GM21423 (cell line): ENCODE measurements at regions not wholly inside any gene's neighbourhood (a gene's known extent, or its start where the extent isn't known, plus 50 kb on each side); places are given as distances from the start of the nearest gene placed in this dataset.
"Not testable (repeated sequence)": the region's sequence is repeated elsewhere in the genome, so short reads cannot be mapped to it uniquely, and the experiment has no call there.

Experiments used
- ATAC-seq: cut with Tn5 transposase; IDR thresholded peaks from one replicate; pipeline ENCODE4 v1.9.1; 2021; ENCODE audit warnings: mild to moderate bottlenecking, moderate library complexity; ENCODE audit not compliant: unreplicated experiment

DNA sequence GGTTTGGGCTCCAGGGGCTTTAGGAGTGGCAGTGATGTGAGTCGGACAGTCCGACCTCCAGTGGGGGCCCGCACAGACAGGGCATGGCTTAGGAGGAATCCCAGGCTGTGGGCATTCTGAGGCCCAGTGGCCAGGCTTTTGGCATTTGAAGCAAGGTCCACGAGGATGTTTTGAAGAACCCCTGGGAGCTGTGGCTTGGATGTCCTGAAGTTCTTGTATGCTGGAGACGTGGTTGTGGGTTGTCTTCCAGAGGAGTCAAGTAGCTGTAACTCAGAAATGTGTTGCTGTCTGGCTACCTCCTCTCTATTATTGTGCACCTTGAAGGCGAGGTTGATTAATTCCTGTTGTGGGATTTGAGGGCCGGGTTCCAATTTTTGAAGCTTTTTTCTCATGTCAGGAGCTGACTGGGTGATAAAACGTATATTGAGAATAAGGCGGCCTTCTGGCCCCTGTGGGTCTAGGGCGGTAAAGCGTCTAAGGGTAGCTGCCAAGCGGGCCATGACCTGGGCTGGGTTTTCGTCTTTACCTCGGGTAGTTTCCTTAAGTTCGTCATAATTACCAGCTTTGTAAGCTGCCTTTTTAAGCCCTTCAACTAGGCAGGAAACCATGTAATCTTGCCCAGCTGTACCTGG, 67.3 kb upstream of the EZR start:
- not testable (repeated sequence) for ATAC-seq

DNA sequence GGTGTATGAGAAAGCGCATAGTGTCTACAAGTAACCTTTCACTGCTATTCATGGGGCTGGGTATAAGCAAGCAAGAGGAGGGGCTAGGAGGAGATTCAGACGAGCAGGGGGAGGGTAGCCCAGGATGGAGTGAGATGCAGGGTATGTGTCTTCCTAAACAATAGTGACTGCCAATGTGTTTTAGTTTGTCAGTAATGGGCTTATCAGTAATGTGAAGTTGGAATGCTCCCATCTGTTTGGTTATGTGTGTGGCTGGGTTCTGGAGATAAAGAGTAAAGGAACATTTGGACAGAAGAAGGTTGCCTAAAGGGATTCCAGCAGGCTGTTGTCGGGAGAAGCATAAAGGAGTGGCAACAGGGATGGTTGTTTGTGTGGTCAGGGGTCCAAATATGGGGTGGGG, 62.7 kb upstream of the EZR start:
- ATAC-seq = not testable (repeated sequence)

DNA sequence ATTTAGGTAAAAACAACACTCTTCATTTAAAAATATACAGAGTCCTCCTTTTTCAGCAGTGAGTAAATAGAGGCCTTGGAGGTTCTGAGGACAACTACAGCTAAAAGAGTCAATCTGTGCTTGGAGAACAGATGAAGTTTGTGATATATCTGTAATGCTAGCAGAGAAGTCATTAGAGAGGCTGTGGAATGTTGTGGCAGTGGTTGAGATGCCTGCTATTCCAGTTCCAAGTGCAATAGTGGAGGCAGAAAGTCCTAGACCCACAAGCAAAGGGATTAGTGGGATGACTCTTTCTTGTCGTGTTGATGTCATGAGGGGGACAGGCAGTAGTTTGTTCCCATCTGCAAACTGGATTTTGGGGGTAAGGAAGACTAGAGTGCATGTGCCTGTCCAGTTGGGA, 62.1 kb upstream of the EZR start:
- ATAC-seq = not testable (repeated sequence)

DNA sequence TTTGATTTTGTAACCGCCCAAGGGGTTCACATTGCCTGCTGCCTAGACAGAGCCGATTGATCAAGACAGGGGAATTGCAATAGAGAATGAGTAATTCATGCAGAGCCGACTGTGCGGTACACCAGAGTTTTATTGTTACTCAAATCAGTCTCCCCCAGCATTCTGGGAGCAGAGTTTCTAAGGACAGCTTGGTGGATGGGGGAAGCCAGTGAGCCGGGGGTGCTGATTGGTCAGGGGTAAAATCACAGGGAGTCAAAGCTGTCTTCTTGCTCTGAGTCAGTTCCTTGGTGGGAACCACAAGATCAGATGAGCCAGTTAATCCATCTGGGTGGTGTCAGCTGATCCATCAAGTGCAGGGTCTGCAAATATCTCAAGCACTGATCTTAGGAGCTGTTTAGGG, 60.0 kb upstream of the EZR start:
- ATAC-seq = no peak

DNA sequence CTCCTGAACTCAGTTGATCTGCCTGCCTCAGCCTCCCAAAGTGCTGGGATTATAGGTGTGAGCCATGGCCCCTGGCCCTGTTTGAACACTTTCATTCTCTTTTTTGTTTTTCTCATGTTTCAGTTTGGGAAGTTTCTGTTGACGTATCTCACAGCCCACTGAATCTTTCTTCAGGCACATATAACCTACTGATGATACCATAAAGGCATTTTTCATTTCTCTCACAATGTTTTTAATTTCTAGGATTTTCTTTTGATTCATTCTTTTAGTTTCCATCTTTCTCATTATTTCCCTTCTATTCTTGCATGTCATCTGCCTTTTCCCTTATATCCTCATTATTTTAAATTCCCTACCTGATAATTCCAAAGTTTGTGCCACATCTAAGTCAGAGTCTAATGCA, 58.5 kb upstream of the EZR start:
- ATAC-seq = no peak

DNA sequence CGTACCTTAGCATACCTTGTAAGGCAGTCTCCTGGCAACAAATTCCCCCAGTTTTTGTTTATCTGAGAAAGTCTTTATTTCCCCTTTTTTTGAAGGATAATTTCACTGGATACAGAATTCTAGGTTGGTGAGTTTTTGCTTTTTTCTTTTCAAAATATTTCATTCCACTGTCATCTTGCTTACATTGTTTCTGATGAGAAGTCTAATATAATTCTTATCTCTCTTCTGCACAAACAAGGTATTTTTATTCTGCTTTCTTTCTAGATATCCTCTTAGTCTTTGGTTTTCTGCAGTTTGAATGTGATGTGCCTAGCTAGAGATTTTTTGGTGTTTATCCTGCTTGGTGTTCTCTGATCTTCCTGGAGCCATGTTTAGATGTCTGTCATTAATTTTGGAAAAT, 57.7 kb upstream of the EZR start:
- no peak for ATAC-seq

DNA sequence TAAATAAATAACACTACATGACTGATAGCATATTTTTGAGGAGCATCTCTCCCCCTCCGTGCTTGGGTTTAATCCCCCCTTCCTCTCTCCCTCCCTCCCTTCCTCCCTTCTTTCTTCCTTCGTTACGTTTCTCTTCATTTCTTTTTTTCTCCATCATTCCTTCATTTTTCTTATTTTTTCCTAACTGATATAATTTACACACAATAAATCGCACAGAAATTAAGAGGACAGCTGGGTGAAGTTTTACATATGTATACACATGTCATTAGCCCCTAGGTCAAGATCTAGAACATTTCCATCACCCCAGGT, 51.4 kb upstream of the EZR start:
- ATAC-seq = no peak

DNA sequence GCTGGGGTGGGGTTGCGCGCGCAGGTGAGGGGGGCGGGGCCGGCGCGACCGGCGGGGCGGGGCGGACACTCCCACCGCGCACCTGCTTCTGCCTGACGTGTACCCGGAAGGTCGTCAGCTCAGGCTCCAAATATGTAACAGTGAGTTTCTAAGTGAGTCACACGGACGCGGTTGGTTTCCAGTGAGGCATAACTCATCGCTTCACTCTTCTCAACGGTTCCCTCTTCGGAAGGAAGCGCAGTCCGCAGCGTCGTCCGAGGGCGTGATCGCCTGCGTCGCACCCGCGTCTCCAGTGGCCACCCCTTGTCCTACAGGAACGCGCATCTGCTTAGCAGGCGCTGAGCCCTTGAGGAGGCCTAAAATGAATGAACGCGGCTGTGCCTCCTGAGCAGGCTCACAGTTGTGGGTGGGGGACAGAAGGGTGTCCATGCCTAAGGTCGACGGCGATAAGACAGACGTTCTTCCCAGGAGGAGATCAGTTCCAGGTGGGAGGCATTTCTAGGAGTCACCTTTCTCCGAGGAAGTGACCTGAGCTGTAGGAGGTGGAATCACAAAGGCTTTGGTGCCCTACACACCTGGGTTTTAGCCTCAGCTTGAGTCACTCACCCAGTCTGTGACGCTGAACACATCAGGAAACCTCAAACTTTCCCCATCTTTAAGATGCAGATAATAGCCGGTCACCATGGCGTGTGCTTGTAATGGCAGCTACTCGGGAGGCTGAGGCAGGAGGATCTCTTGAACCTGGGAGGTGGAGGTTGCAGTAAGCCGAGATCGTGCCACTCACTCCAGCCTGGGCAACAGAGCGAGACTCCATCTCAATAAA, 50.9 kb upstream of the EZR start:
- ATAC-seq = peak; percentile 94

DNA sequence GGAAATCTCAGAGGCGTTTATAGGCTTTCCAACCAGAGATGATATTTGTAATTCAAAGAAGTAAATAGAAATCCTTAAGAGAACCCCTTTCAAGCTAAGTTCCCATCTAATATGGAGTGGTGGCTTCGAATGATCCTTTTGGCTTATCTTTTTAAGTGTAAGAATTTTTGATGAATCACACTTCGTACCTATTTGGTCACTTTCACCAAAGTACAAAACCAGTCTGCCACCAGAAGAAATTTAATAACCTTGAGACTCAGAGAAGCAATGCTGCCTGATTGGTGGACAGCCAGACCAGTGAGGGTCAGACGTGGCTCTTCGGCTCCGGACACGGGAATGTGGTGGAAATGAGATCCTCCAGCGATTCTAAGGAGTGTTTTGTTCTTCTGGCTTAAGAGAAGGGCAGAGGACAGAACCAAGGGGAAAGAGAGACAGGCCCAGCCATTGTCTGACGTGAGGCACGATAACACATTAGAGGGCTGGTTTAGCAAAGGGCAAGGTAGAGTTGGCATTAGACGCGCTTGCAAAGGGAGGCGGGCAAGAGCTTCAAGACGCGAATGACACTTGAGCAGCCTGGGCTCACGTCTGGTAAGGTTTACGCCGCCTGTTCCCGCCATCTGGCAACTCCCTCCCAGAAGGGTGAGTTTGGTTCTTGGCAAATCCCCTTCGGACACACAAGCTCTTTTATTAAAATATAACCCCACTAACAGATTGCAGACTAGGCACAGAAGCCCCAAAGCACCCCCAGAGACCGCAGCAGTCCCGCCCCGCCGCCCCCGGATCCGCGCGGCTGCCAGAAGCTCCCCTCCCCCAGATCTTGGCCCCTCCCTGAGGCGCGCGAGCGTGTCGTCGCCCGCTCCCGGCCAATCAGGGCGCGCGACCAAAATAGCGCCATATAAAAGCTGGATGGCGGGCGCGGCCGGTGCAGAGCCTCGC, 50.0 kb upstream of the EZR start:
- ATAC-seq = no peak
